ENCODE measurements at regions not wholly inside any gene's neighbourhood (a gene's known extent, or its start where the extent isn't known, plus 50 kb on each side); places are given as distances from the start of the nearest gene placed in this dataset.

- Histone ChIP-seq H3T11ph (ENCODE audit: low read length) (no peak overlapping the region), H3K4ac (ENCODE audit: low read depth, low read length) (no peak overlapping the region), H3K4me2 (ENCODE audit: insufficient read depth, insufficient read length, low read length) (no peak overlapping the region), H3K14ac (ENCODE audit: insufficient read depth, low read length) (no peak overlapping the region), H3K56ac (ENCODE audit: insufficient read length, low read depth, low read length) (no peak overlapping the region), H3K18ac (ENCODE audit: insufficient read length, low read depth, low read length) (no peak overlapping the region), H3K9me3 (ENCODE audit: control insufficient read depth, low read depth, low read length) (no peaks in the 10 kb centered on the region), H2AK5ac (ENCODE audit: insufficient read length, low read length) (no peak overlapping the region), H3K23ac (ENCODE audit: insufficient read length, low read depth, low read length) (no peak overlapping the region), H3K9ac (ENCODE audit: extremely low read depth, insufficient read length, low read length) (no peak overlapping the region), H2BK20ac (ENCODE audit: low read depth, low read length, poor library complexity, severe bottlenecking) (no peak overlapping the region), H2BK120ac (ENCODE audit: low read depth, low read length, poor library complexity, severe bottlenecking) (no peak overlapping the region), H4K91ac (ENCODE audit: insufficient read length, low read depth, low read length) (no peak overlapping the region), H2AFZ (ENCODE audit: low read length) (no peak overlapping the region), H2BK15ac (ENCODE audit: low read depth, low read length) (no peak overlapping the region; the same call in 1 of the 2 replicates), H2BK5ac (ENCODE audit: insufficient read length, low read length) (no peak overlapping the region), H4K20me1 (ENCODE audit: control insufficient read depth, insufficient read depth, insufficient read length) (no peaks in the 10 kb centered on the region), H4K8ac (replicated peaks; ENCODE audit: insufficient read length, low read depth, low read length) (no peak overlapping the region), H3K27ac (ENCODE audit: insufficient read length, low read depth, low read length) (no peak overlapping the region), H2BK12ac (ENCODE audit: insufficient read length, low read depth, low read length) (no peak overlapping the region), H3K27me3 (ENCODE audit: insufficient read depth, low read length) (no peaks in the 10 kb centered on the region), H3K23me2 (ENCODE audit: insufficient read length, low read depth, low read length, poor library complexity, severe bottlenecking) (no peaks in the 10 kb centered on the region), H4K5ac (ENCODE audit: insufficient read length, low read depth, low read length) (no peak overlapping the region), H3K79me2 (ENCODE audit: insufficient read depth, low read length) (no peaks in the 10 kb centered on the region), H3K4me1 (ENCODE audit: insufficient read depth, low read length) (peaks cover 12% of the 10 kb centered on the region), H3K79me1 (ENCODE audit: insufficient read depth, low read depth, low read length, poor library complexity, severe bottlenecking) (no peaks in the 10 kb centered on the region)
- peaks cover 53 to 54% of the 10 kb centered on the region in 2 experiments for H3K4me1 Mint-ChIP-seq
- no peaks in the 10 kb centered on the region; the same call in 1 of the 2 replicates for H3K27me3 Mint-ChIP-seq (ENCODE audit: low read depth)
- H3K27ac Mint-ChIP-seq, result peak overlapping the region in 1 of 3 experiments; percentile 25; a peak in 1 of 7 replicates
- H3K4me3 Mint-ChIP-seq, result no peak overlapping the region
- H3K36me3 Mint-ChIP-seq (ENCODE audit: insufficient read depth in 1 of 3, low read depth in 3 of 3), result no peaks in the 10 kb centered on the region
- DNase-seq, result no peak
- no peaks in the 10 kb centered on the region; a peak in 1 of 5 replicates for H3K9me3 Mint-ChIP-seq
- TF ChIP-seq, protein P1, sequence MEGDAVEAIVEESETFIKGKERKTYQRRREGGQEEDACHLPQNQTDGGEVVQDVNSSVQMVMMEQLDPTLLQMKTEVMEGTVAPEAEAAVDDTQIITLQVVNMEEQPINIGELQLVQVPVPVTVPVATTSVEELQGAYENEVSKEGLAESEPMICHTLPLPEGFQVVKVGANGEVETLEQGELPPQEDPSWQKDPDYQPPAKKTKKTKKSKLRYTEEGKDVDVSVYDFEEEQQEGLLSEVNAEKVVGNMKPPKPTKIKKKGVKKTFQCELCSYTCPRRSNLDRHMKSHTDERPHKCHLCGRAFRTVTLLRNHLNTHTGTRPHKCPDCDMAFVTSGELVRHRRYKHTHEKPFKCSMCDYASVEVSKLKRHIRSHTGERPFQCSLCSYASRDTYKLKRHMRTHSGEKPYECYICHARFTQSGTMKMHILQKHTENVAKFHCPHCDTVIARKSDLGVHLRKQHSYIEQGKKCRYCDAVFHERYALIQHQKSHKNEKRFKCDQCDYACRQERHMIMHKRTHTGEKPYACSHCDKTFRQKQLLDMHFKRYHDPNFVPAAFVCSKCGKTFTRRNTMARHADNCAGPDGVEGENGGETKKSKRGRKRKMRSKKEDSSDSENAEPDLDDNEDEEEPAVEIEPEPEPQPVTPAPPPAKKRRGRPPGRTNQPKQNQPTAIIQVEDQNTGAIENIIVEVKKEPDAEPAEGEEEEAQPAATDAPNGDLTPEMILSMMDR (conservative IDR thresholded peaks at IDR 0.05), result no peak
- WGBS (ENCODE audit: extremely low coverage, insufficient read length, low lambda C conversion rate), result no CpG with 5 or more reads among the region's 9 CpGs
Observed at GRCh38 chr11:57123590-57123989, 58.2 kb upstream of the LRRC55 start.
